Parathyroid adenoma (tissue), 2 donors: ENCODE measurements at regions not wholly inside any gene's neighbourhood (a gene's known extent, or its start where the extent isn't known, plus 50 kb on each side); places are given as distances from the start of the nearest gene placed in this dataset.

Experiments
- H2AFZ ChIP-seq: fragments of 300-600 bp; sonication (generic); one replicate; pipeline ENCODE4 v1.7.0; 2017; ENCODE audit warnings: antibody characterized with exemption, mild to moderate bottlenecking
- H3K27ac ChIP-seq: fragments of 300-600 bp; sonication (generic); one replicate; pipeline ENCODE4 v1.7.0; 2017
- H3K27me3 ChIP-seq: fragments of 300-600 bp; sonication (generic); one replicate; pipeline ENCODE4 v1.7.0; 2017; ENCODE audit warnings: low read length; ENCODE audit not compliant: control insufficient read depth, insufficient read depth
- H3K36me3 ChIP-seq: fragments of 300-600 bp; sonication (generic); one replicate; pipeline ENCODE4 v1.7.0; 2017; ENCODE audit warnings: low read length; ENCODE audit not compliant: control insufficient read depth, insufficient read depth
- H3K4me1 ChIP-seq: fragments of 300-600 bp; sonication (generic); one replicate; pipeline ENCODE4 v1.7.0; 2017; ENCODE audit warnings: control low read depth
- H3K4me2 ChIP-seq: fragments of 300-600 bp; sonication (generic); one replicate; pipeline ENCODE4 v1.7.0; 2017; ENCODE audit warnings: low read length
- H3K4me3 ChIP-seq: fragments of 300-600 bp; sonication (generic); one replicate; pipeline ENCODE4 v1.7.0; 2017; ENCODE audit warnings: low read depth, low read length
- H3K79me2 ChIP-seq: fragments of 300-600 bp; sonication (generic); one replicate; pipeline ENCODE4 v1.7.0; 2017; ENCODE audit warnings: control low read depth
- H3K9ac ChIP-seq: fragments of 300-600 bp; sonication (generic); one replicate; pipeline ENCODE4 v1.7.0; 2017; ENCODE audit warnings: mild to moderate bottlenecking
- H3K9me3 ChIP-seq: fragments of 300-600 bp; sonication (generic); one replicate; pipeline ENCODE4 v1.7.0; 2017; ENCODE audit warnings: low read length; ENCODE audit not compliant: control insufficient read depth
- TF ChIP-seq, protein P1 (sequence below): fragments of 300-600 bp; sonication (generic); IDR thresholded peaks from one replicate; pipeline ENCODE4 v1.7.0; 2017; ENCODE audit warnings: antibody characterized with exemption, mild to moderate bottlenecking
- donor health status: primary hyperparathyroidism.

DNA sequence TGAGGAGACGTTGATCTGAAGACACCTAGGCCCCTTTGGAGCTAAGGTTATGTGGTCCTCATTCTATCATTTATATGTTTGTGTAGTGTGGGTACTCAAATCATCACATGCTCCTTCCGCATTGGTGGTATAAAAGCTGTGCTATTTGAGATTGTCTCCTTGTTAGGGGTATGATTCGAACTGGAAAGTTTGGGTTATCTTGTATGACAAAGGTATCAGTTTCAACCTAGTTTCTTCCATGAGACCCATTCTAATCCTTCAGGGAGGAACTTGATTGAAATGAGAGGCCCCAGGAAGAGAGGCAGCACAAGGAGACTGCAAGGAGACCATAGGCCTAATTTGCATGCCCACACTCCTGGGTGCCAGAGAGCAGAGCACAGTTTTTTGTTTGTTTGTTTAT, 104.2 kb upstream of the TIAM2 start:
- H3K9me3 ChIP-seq: no peaks in the 10 kb centered on the region
- no peak overlapping the region for H2AFZ ChIP-seq
- H3K4me3 ChIP-seq: no peak overlapping the region
- H3K4me2 ChIP-seq: no peak overlapping the region
- H3K27me3 ChIP-seq: no peaks in the 10 kb centered on the region
- no peak overlapping the region for H3K9ac ChIP-seq
- H3K27ac ChIP-seq: no peak overlapping the region
- H3K79me2 ChIP-seq: peaks cover 3% of the 10 kb centered on the region
- TF ChIP-seq, protein P1, sequence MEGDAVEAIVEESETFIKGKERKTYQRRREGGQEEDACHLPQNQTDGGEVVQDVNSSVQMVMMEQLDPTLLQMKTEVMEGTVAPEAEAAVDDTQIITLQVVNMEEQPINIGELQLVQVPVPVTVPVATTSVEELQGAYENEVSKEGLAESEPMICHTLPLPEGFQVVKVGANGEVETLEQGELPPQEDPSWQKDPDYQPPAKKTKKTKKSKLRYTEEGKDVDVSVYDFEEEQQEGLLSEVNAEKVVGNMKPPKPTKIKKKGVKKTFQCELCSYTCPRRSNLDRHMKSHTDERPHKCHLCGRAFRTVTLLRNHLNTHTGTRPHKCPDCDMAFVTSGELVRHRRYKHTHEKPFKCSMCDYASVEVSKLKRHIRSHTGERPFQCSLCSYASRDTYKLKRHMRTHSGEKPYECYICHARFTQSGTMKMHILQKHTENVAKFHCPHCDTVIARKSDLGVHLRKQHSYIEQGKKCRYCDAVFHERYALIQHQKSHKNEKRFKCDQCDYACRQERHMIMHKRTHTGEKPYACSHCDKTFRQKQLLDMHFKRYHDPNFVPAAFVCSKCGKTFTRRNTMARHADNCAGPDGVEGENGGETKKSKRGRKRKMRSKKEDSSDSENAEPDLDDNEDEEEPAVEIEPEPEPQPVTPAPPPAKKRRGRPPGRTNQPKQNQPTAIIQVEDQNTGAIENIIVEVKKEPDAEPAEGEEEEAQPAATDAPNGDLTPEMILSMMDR: no peak
- no peaks in the 10 kb centered on the region for H3K36me3 ChIP-seq
- peaks cover 7% of the 10 kb centered on the region for H3K4me1 ChIP-seq

DNA sequence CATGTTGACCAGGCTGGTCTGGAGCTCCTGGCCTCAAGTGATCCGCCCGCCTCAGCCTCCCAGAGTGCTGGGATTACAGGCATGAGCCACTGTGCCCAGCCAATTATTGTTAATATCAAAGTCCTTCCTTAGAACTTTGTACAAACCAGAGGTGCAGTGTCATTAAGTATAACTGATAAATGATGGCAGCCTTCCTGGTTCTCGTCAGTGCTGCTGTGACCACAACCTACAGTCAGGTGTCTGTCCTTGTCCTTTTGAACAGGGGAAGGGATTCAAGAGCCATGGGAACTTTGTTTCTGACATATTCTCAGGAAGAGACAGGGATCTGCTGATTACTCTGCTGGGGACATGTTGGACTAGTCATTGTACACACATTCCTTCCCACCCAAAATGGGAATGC, 103.2 kb upstream of the TIAM2 start:
- no peaks in the 10 kb centered on the region for H3K36me3 ChIP-seq
- no peak overlapping the region for H2AFZ ChIP-seq
- H3K79me2 ChIP-seq: peaks cover 3% of the 10 kb centered on the region
- H3K9me3 ChIP-seq: no peaks in the 10 kb centered on the region
- peaks cover 7% of the 10 kb centered on the region for H3K4me1 ChIP-seq
- H3K4me2 ChIP-seq: no peak overlapping the region
- H3K4me3 ChIP-seq: no peak overlapping the region
- TF ChIP-seq, protein P1: no peak
- H3K9ac ChIP-seq: no peak overlapping the region
- no peaks in the 10 kb centered on the region for H3K27me3 ChIP-seq
- H3K27ac ChIP-seq: no peak overlapping the region

GRCh38 chr6:154893917-154894316, 101.2 kb upstream of the TIAM2 start:
- Histone ChIP-seq H3K27me3 (no peaks in the 10 kb centered on the region), H3K4me1 (no peaks in the 10 kb centered on the region)
- TF ChIP-seq, protein P1: no peak

DNA sequence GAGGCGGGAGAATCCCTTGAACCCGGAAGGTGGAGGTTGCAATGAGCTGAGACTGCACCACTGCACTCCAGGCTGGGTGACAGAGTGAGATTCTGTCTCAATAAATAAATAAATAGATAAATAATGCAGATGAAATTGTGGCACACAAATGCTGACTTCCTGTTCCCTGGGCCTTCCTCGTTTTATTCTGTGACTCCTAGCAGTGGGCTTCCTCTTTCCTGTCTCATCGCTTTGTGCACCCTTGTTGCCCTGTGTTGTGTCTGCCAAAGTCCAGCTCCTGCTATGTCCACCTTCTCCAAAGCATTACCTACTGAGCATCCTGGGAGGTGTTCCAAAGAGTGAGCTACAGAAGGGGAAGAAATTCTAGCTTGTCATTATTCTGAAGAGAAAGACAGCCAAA, 100.2 kb upstream of the TIAM2 start:
- H3K9me3 ChIP-seq: no peaks in the 10 kb centered on the region
- H3K4me3 ChIP-seq: no peak overlapping the region
- H2AFZ ChIP-seq: no peak overlapping the region
- H3K9ac ChIP-seq: no peak overlapping the region
- no peak overlapping the region for H3K27ac ChIP-seq
- no peaks in the 10 kb centered on the region for H3K36me3 ChIP-seq
- H3K4me2 ChIP-seq: no peak overlapping the region
- TF ChIP-seq, protein P1: no peak
- peaks cover under 1% of the 10 kb centered on the region for H3K79me2 ChIP-seq
- no peaks in the 10 kb centered on the region for H3K27me3 ChIP-seq
- H3K4me1 ChIP-seq: no peaks in the 10 kb centered on the region

More at GRCh38 chr6:154893917-154894316, 101.2 kb upstream of the TIAM2 start:
- Histone ChIP-seq H3K36me3 (no peaks in the 10 kb centered on the region), H2AFZ (no peak overlapping the region), H3K9me3 (no peaks in the 10 kb centered on the region), H3K27ac (no peak overlapping the region), H3K4me3 (no peak overlapping the region), H3K79me2 (peaks cover 3% of the 10 kb centered on the region), H3K9ac (no peak overlapping the region), H3K4me2 (no peak overlapping the region)

GRCh38 chr6:154895841-154896240, 99.3 kb upstream of the TIAM2 start:
- no peak overlapping the region for H3K4me3 ChIP-seq
- no peaks in the 10 kb centered on the region for H3K27me3 ChIP-seq
- no peak overlapping the region for H3K9ac ChIP-seq
- no peaks in the 10 kb centered on the region for H3K79me2 ChIP-seq
- no peak overlapping the region for H3K27ac ChIP-seq
- no peak overlapping the region for H2AFZ ChIP-seq
- TF ChIP-seq, protein P1: no peak
- H3K36me3 ChIP-seq: no peaks in the 10 kb centered on the region
- H3K4me1 ChIP-seq: no peaks in the 10 kb centered on the region
- H3K4me2 ChIP-seq: no peak overlapping the region
- H3K9me3 ChIP-seq: no peaks in the 10 kb centered on the region
